Activated CD4-positive, alpha-beta T cell treated with anti-CD3 and anti-CD28 coated beads, Interleukin-2, amount 10 ng/mL, durations not matched to agents 7 days and 5 days (primary cell): ENCODE measurements at regions not wholly inside any gene's neighbourhood (a gene's known extent, or its start where the extent isn't known, plus 50 kb on each side); places are given as distances from the start of the nearest gene placed in this dataset.

Experiments
- CTCF ChIA-PET: fragments of 350-600 bp; sonication (Branson Sonifier 250); formaldehyde crosslinking; loops from one replicate; lab custom pipeline; 2021; ENCODE audit warnings: antibody characterized with exemption; lab: Charles Lee
- POLR2A ChIA-PET: fragments of 350-600 bp; sonication (Branson Sonifier 250); formaldehyde crosslinking; loops from one replicate; lab custom pipeline; 2021; ENCODE audit warnings: antibody characterized with exemption; lab: Charles Lee
- DNase-seq: peaks from one replicate; pipeline ENCODE4 v3.0.0-alpha.2; 2020
- H3K27ac Mint-ChIP-seq: one replicate; pipeline ENCODE4 v1.8.0; 2021; ENCODE audit warnings: mild to moderate bottlenecking, moderate library complexity, mixed read lengths
- H3K27me3 Mint-ChIP-seq: one replicate; pipeline ENCODE4 v1.8.0; 2021; ENCODE audit warnings: mixed read lengths
- H3K36me3 Mint-ChIP-seq: one replicate; pipeline ENCODE4 v1.8.0; 2021; ENCODE audit warnings: low read depth, mixed read lengths
- H3K4me1 Mint-ChIP-seq: one replicate; pipeline ENCODE4 v1.8.0; 2021; ENCODE audit warnings: mixed read lengths
- H3K4me3 Mint-ChIP-seq: one replicate; pipeline ENCODE4 v1.8.0; 2021; ENCODE audit warnings: mild to moderate bottlenecking, moderate library complexity, mixed read lengths
- H3K9me3 Mint-ChIP-seq: one replicate; pipeline ENCODE4 v1.8.0; 2021; ENCODE audit warnings: mixed read lengths

- peaks cover 19% of the 10 kb centered on the region for H3K4me1 Mint-ChIP-seq
- H3K4me3 Mint-ChIP-seq = no peak overlapping the region
- H3K27ac Mint-ChIP-seq = peak overlapping the region; percentile 54
- H3K36me3 Mint-ChIP-seq = peaks cover 2% of the 10 kb centered on the region
- ChIA-PET CTCF (no interaction called here), POLR2A (no interaction called here)
- no peaks in the 10 kb centered on the region for H3K27me3 Mint-ChIP-seq
- DNase-seq = no peak
- peaks cover 8% of the 10 kb centered on the region for H3K9me3 Mint-ChIP-seq
Observed at GRCh38 chr21:35343046-35343819, 294.1 kb upstream of the RUNX1 start.

GRCh38 chr21:35342440-35342839 is 293.3 kb upstream of the RUNX1 start:
- Mint-ChIP-seq H3K4me3 (no peak overlapping the region), H3K27me3 (no peaks in the 10 kb centered on the region), H3K9me3 (peaks cover 7% of the 10 kb centered on the region), H3K27ac (peak overlapping the region; percentile 19), H3K36me3 (peaks cover 2% of the 10 kb centered on the region), H3K4me1 (peaks cover 19% of the 10 kb centered on the region)
- no peak for DNase-seq
- ChIA-PET POLR2A (no interaction called here), CTCF (no interaction called here)

GRCh38 chr21:35340273-35340672 is 291.2 kb upstream of the RUNX1 start:
- Mint-ChIP-seq H3K27ac (no peak overlapping the region), H3K4me3 (no peak overlapping the region), H3K4me1 (peaks cover 16% of the 10 kb centered on the region), H3K27me3 (no peaks in the 10 kb centered on the region), H3K36me3 (peaks cover 2% of the 10 kb centered on the region), H3K9me3 (peaks cover 8% of the 10 kb centered on the region)
- no peak for DNase-seq
- ChIA-PET CTCF (interaction anchor here (0.6 to 1.6 kb wide), 2 partner anchors 11 to 966 kb away, joined by 4 to 5 read pairs; no protein-coding TSS in a partner anchor), POLR2A (no interaction called here)

- Mint-ChIP-seq H3K36me3 (peaks cover 2% of the 10 kb centered on the region), H3K4me1 (peaks cover 18% of the 10 kb centered on the region), H3K27ac (no peak overlapping the region), H3K4me3 (no peak overlapping the region), H3K9me3 (peaks cover 8% of the 10 kb centered on the region), H3K27me3 (no peaks in the 10 kb centered on the region)
- DNase-seq = no peak
- ChIA-PET CTCF (interaction anchor here (1.3 to 1.6 kb wide), 2 partner anchors 12 to 18 kb away, joined by 3 to 5 read pairs; no protein-coding TSS in a partner anchor), POLR2A (no interaction called here)
Observed at GRCh38 chr21:35338881-35339632, 290.0 kb upstream of the RUNX1 start.

GRCh38 chr21:35338281-35338680 is 289.2 kb upstream of the RUNX1 start:
- no peak for DNase-seq
- peaks cover 2% of the 10 kb centered on the region for H3K36me3 Mint-ChIP-seq
- peaks cover 14% of the 10 kb centered on the region for H3K4me1 Mint-ChIP-seq
- H3K9me3 Mint-ChIP-seq = peaks cover 8% of the 10 kb centered on the region
- H3K27ac Mint-ChIP-seq = no peak overlapping the region
- CTCF ChIA-PET = interaction anchor here (1.3 kb wide), 2 partner anchors 16 to 19 kb away, joined by 3 to 4 read pairs; no protein-coding TSS in a partner anchor
- no peak overlapping the region for H3K4me3 Mint-ChIP-seq
- POLR2A ChIA-PET = no interaction called here
- no peaks in the 10 kb centered on the region for H3K27me3 Mint-ChIP-seq

- no peak for DNase-seq
- no peak overlapping the region for H3K27ac Mint-ChIP-seq
- ChIA-PET CTCF (interaction anchor here (1.3 kb wide), 1 partner anchor 17 kb away, joined by 4 read pairs; no protein-coding TSS in a partner anchor), POLR2A (no interaction called here)
- peaks cover 8% of the 10 kb centered on the region for H3K9me3 Mint-ChIP-seq
- H3K36me3 Mint-ChIP-seq = peaks cover 2% of the 10 kb centered on the region
- H3K4me1 Mint-ChIP-seq = peaks cover 7% of the 10 kb centered on the region
- H3K27me3 Mint-ChIP-seq = no peaks in the 10 kb centered on the region
- H3K4me3 Mint-ChIP-seq = no peak overlapping the region
Observed at GRCh38 chr21:35337573-35337972, 288.5 kb upstream of the RUNX1 start.

GRCh38 chr21:35336534-35336933 is 287.4 kb upstream of the RUNX1 start:
- peaks cover 1% of the 10 kb centered on the region for H3K4me1 Mint-ChIP-seq
- no peaks in the 10 kb centered on the region for H3K27me3 Mint-ChIP-seq
- peaks cover 2% of the 10 kb centered on the region for H3K36me3 Mint-ChIP-seq
- H3K9me3 Mint-ChIP-seq = peaks cover 11% of the 10 kb centered on the region
- H3K27ac Mint-ChIP-seq = no peak overlapping the region
- ChIA-PET POLR2A (no interaction called here), CTCF (interaction anchor here (1.3 kb wide), 2 partner anchors 11 to 49 kb away, joined by 3 read pairs; no protein-coding TSS in a partner anchor)
- DNase-seq = no peak
- H3K4me3 Mint-ChIP-seq = no peak overlapping the region

- Mint-ChIP-seq H3K4me1 (peaks cover 1% of the 10 kb centered on the region), H3K9me3 (peaks cover 11% of the 10 kb centered on the region), H3K27me3 (no peaks in the 10 kb centered on the region), H3K27ac (no peak overlapping the region), H3K36me3 (peaks cover 2% of the 10 kb centered on the region), H3K4me3 (no peak overlapping the region)
- POLR2A ChIA-PET = no interaction called here
- DNase-seq = no peak
- CTCF ChIA-PET = interaction anchor here (0.6 to 1.3 kb wide), 3 partner anchors 11 to 145 kb away, joined by 3 read pairs; no protein-coding TSS in a partner anchor
Observed at GRCh38 chr21:35335951-35336446, 286.9 kb upstream of the RUNX1 start.

GRCh38 chr21:35333831-35334618 is 284.9 kb upstream of the RUNX1 start:
- H3K9me3 Mint-ChIP-seq = peaks cover 11% of the 10 kb centered on the region
- no peaks in the 10 kb centered on the region for H3K36me3 Mint-ChIP-seq
- CTCF ChIA-PET = interaction anchor here (0.9 to 1.4 kb wide), 2 partner anchors 15 to 22 kb away, joined by 4 to 5 read pairs; no protein-coding TSS in a partner anchor
- no peaks in the 10 kb centered on the region for H3K27me3 Mint-ChIP-seq
- DNase-seq = no peak
- no peak overlapping the region for H3K4me3 Mint-ChIP-seq
- POLR2A ChIA-PET = no interaction called here
- no peak overlapping the region for H3K27ac Mint-ChIP-seq
- peaks cover 1% of the 10 kb centered on the region for H3K4me1 Mint-ChIP-seq

GRCh38 chr21:35332841-35333426 is 283.8 kb upstream of the RUNX1 start:
- POLR2A ChIA-PET = no interaction called here
- no peak overlapping the region for H3K27ac Mint-ChIP-seq
- H3K9me3 Mint-ChIP-seq = peaks cover 7% of the 10 kb centered on the region
- no peak for DNase-seq
- H3K4me1 Mint-ChIP-seq = peaks cover 1% of the 10 kb centered on the region
- no peak overlapping the region for H3K4me3 Mint-ChIP-seq
- CTCF ChIA-PET = interaction anchor here (1.4 kb wide), 1 partner anchor 23 kb away, joined by 5 read pairs; no protein-coding TSS in a partner anchor
- no peaks in the 10 kb centered on the region for H3K27me3 Mint-ChIP-seq
- no peaks in the 10 kb centered on the region for H3K36me3 Mint-ChIP-seq

GRCh38 chr21:35329940-35330660 is 281.0 kb upstream of the RUNX1 start:
- DNase-seq = no peak
- ChIA-PET CTCF (no interaction called here), POLR2A (no interaction called here)
- Mint-ChIP-seq H3K4me3 (no peak overlapping the region), H3K36me3 (no peaks in the 10 kb centered on the region), H3K27ac (no peak overlapping the region), H3K27me3 (no peaks in the 10 kb centered on the region), H3K4me1 (peaks cover 1% of the 10 kb centered on the region), H3K9me3 (peaks cover 3% of the 10 kb centered on the region)
